Panc1 (cell line): ENCODE measurements at regions not wholly inside any gene's neighbourhood (a gene's known extent, or its start where the extent isn't known, plus 50 kb on each side); places are given as distances from the start of the nearest gene placed in this dataset.

Source experiments
- ATAC-seq: fragments of 200-7000 bp; cut with Tn5 transposase; 2 replicates; pipeline ENCODE4 v1.9.1; 2020; ENCODE audit warnings: mild to moderate bottlenecking, moderate library complexity
- BruUV-seq: library from RNA; stranded (reverse); fragments of 400-500 nt; replicated peaks from 2 replicates; lab custom pipeline; 2021; lab: Mats Ljungman, UMichigan
- CTCF ChIA-PET: fragments of 300-600 bp; sonication (Branson Sonifier 250); formaldehyde crosslinking; loops from one replicate; lab custom pipeline; 2022; ENCODE audit warnings: antibody characterized with exemption; lab: Charles Lee
- POLR2A ChIA-PET: fragments of 300-600 bp; sonication (Branson Sonifier 250); formaldehyde crosslinking; loops from one replicate; lab custom pipeline; 2022; ENCODE audit warnings: antibody characterized with exemption; lab: Charles Lee
- DNase-seq: peaks from one replicate; pipeline ENCODE4 v3.0.0-alpha.2; 2010; ENCODE audit warnings: low read depth, low spot score
- H3K27ac ChIP-seq: 2 replicates; pipeline ENCODE4 v1.5.1; 2011; ENCODE audit warnings: mild to moderate bottlenecking, low read length, inconsistent platforms
- H3K27me3 ChIP-seq: fragments of 200-500 bp; sonication (Bioruptor generic); 2 replicates; pipeline ENCODE4 v1.6.0; 2014; ENCODE audit warnings: low read length, inconsistent platforms; ENCODE audit not compliant: control insufficient read depth, insufficient read depth
- H3K36me3 ChIP-seq: fragments of 200-500 bp; sonication (Bioruptor generic); 2 replicates; pipeline ENCODE4 v1.5.1; 2014; ENCODE audit warnings: inconsistent platforms, mild to moderate bottlenecking, low read length, moderate library complexity; ENCODE audit not compliant: control insufficient read depth, insufficient read depth
- H3K4me1 ChIP-seq: 2 replicates; pipeline ENCODE4 v1.5.1; 2011; ENCODE audit warnings: inconsistent platforms, mild to moderate bottlenecking, low read length, moderate library complexity; ENCODE audit not compliant: control insufficient read depth, insufficient read depth
- H3K4me3 ChIP-seq, 2 experiments: 2 replicates each; pipeline ENCODE4 v1.5.1; 2011 to 2012; ENCODE audit warnings: low read depth in 2 of 2, low read length in 2 of 2, mild to moderate bottlenecking in 2 of 2, inconsistent platforms in 1 of 2, moderate library complexity in 1 of 2
- H3K9me3 ChIP-seq: fragments of 200-500 bp; sonication (Bioruptor generic); 2 replicates; pipeline ENCODE4 v1.5.1; 2014; ENCODE audit warnings: low read depth, mild to moderate bottlenecking, inconsistent platforms, low read length, moderate library complexity; ENCODE audit not compliant: control insufficient read depth, insufficient read depth
- POLR2AphosphoS5 ChIP-seq: IDR thresholded peaks from 2 replicates; pipeline ENCODE4 v1.6.1; 2012; ENCODE audit warnings: mild to moderate bottlenecking, low read depth, low read length, moderate library complexity
- SIN3A ChIP-seq: IDR thresholded peaks from 2 replicates; pipeline ENCODE4 v1.6.1; 2012; ENCODE audit warnings: low read depth, mild to moderate bottlenecking, low read length, moderate library complexity, borderline replicate concordance; ENCODE audit not compliant: insufficient read depth
- TCF7L2 ChIP-seq: IDR thresholded peaks from 2 replicates; pipeline ENCODE4 v1.6.1; 2011; ENCODE audit warnings: mild to moderate bottlenecking, low read depth, low read length, inconsistent platforms
- in situ Hi-C: cut with HindIII; loops from 2 replicates; pipeline ENCODE4 v1.10.0; 2016; ENCODE audit warnings: low sequenced_read_pairs, low pct_unique_long_range_greater_than_20kb
- intact Hi-C: fragments of 100-400 bp; cut with micrococcal nuclease; formaldehyde crosslinking; loops from one replicate; pipeline ENCODE4 v1.10.0; 2022; ENCODE audit not compliant: unreplicated experiment
- TF ChIP-seq, protein P1 (sequence below), 2 experiments: IDR thresholded peaks; 2 replicates each; pipeline ENCODE4 v1.6.1; 2011 to 2012; ENCODE audit warnings: low read depth in 2 of 2, control low read depth in 1 of 2, low read length in 1 of 2, mild to moderate bottlenecking in 1 of 2, moderate library complexity in 1 of 2; ENCODE audit not compliant: insufficient read depth in 1 of 2
- TF ChIP-seq, protein P2 (sequence below): fragments of 450-650 bp; IDR thresholded peaks from 2 replicates; pipeline ENCODE4 v1.5.1; 2017; ENCODE audit warnings: mild to moderate bottlenecking

DNA sequence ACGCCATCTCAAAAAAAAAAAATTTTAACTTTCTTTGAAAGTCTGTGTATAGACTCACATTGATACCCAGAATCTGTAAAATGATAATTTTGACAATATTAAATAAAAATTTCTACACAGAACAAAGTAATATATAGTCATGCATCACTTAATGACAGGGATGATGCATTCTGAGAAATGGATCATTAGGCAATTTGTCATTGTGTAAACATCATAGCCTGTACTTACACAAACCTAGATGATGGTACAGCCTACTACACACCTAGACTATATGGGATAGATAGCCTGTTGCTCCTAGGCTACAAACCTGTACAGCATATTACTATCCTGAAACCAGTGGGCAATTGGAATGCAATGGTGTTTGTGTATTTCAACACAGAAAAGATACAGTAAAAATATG lies 107.7 kb downstream of the BLTP1 start:
- in situ Hi-C loops = no loop called here
- no peaks in the 10 kb centered on the region; the same call in 1 of the 2 replicates for H3K36me3 ChIP-seq

DNA sequence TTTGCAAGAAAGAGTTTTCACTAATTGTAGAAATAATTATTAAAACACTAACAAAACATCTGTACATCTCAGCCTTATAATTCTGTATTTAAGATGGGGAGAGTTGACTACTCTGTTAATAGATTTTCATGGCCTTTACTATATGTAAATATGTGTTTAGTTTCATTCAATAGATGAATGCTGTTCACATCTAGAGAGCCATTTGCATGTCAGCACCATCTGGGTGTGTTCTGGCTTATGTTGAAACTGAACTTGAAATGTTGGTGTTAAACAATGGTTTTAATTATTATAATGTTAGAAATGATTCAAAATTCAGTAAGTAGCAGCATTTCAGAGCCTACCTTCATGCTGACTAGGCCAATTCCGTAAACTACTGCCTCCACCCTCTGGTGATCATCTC lies 102.5 kb upstream of the ADAD1 start:
- TF ChIP-seq SIN3A (no peak), POLR2AphosphoS5 (no peak), TCF7L2 (no peak)
- no peak overlapping the region for H3K27ac ChIP-seq
- no peaks in the 10 kb centered on the region for H3K27me3 ChIP-seq
- no peak overlapping the region for H3K4me3 ChIP-seq
- DNase-seq (no peak), ATAC-seq (no peak)
- intact Hi-C loops (no loop called here), in situ Hi-C loops (no loop called here)
- H3K9me3 ChIP-seq = no peaks in the 10 kb centered on the region
- no TSS peak for BruUV-seq
- no peaks in the 10 kb centered on the region for H3K4me1 ChIP-seq
- ChIA-PET CTCF (no interaction called here), POLR2A (no interaction called here)
- H3K36me3 ChIP-seq = no peaks in the 10 kb centered on the region; the same call in 1 of the 2 replicates

More for the DNA sequence above, 107.7 kb downstream of the BLTP1 start:
- intact Hi-C loops = no loop called here
- ChIA-PET CTCF (no interaction called here), POLR2A (no interaction called here)
- BruUV-seq = no TSS peak
- Histone ChIP-seq H3K4me1 (no peaks in the 10 kb centered on the region), H3K4me3 (no peak overlapping the region), H3K27ac (no peak overlapping the region), H3K9me3 (no peaks in the 10 kb centered on the region), H3K27me3 (no peaks in the 10 kb centered on the region)
- TF ChIP-seq, protein P1, sequence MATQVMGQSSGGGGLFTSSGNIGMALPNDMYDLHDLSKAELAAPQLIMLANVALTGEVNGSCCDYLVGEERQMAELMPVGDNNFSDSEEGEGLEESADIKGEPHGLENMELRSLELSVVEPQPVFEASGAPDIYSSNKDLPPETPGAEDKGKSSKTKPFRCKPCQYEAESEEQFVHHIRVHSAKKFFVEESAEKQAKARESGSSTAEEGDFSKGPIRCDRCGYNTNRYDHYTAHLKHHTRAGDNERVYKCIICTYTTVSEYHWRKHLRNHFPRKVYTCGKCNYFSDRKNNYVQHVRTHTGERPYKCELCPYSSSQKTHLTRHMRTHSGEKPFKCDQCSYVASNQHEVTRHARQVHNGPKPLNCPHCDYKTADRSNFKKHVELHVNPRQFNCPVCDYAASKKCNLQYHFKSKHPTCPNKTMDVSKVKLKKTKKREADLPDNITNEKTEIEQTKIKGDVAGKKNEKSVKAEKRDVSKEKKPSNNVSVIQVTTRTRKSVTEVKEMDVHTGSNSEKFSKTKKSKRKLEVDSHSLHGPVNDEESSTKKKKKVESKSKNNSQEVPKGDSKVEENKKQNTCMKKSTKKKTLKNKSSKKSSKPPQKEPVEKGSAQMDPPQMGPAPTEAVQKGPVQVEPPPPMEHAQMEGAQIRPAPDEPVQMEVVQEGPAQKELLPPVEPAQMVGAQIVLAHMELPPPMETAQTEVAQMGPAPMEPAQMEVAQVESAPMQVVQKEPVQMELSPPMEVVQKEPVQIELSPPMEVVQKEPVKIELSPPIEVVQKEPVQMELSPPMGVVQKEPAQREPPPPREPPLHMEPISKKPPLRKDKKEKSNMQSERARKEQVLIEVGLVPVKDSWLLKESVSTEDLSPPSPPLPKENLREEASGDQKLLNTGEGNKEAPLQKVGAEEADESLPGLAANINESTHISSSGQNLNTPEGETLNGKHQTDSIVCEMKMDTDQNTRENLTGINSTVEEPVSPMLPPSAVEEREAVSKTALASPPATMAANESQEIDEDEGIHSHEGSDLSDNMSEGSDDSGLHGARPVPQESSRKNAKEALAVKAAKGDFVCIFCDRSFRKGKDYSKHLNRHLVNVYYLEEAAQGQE (IDR thresholded peaks at IDR 0.05; ENCODE audit: insufficient read depth in 1 of 2, low read depth in 2 of 2, low read length in 1 of 2) = no peak
- TF ChIP-seq, protein P2, sequence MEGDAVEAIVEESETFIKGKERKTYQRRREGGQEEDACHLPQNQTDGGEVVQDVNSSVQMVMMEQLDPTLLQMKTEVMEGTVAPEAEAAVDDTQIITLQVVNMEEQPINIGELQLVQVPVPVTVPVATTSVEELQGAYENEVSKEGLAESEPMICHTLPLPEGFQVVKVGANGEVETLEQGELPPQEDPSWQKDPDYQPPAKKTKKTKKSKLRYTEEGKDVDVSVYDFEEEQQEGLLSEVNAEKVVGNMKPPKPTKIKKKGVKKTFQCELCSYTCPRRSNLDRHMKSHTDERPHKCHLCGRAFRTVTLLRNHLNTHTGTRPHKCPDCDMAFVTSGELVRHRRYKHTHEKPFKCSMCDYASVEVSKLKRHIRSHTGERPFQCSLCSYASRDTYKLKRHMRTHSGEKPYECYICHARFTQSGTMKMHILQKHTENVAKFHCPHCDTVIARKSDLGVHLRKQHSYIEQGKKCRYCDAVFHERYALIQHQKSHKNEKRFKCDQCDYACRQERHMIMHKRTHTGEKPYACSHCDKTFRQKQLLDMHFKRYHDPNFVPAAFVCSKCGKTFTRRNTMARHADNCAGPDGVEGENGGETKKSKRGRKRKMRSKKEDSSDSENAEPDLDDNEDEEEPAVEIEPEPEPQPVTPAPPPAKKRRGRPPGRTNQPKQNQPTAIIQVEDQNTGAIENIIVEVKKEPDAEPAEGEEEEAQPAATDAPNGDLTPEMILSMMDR = no peak
- TF ChIP-seq SIN3A (no peak), POLR2AphosphoS5 (no peak), TCF7L2 (no peak)
- no peak for ATAC-seq
- no peak for DNase-seq

DNA sequence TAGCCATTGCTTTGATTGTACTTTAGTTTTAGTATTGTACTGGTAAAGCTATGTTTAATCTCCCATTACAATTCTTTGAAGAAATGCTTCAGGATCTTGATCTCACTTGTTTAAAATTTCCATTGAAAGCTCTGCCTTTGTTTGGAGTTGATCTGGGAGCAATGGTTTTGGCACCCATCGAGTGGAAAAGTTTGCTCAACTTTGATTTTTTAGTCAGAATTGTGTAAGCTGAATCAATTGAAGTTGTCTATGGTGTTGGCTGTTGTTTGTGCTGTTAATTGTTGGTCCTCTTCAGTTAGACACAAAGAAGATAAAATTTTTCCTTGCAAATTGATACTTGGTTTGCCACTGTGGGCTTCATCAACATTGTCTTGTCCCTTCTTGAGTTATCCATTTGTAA lies 99.8 kb upstream of the ADAD1 start:
- BruUV-seq = no TSS peak
- intact Hi-C loops (no loop called here), in situ Hi-C loops (no loop called here)
- Histone ChIP-seq H3K27ac (no peak overlapping the region), H3K4me1 (no peaks in the 10 kb centered on the region), H3K36me3 (no peaks in the 10 kb centered on the region; the same call in 1 of the 2 replicates), H3K9me3 (no peaks in the 10 kb centered on the region), H3K27me3 (no peaks in the 10 kb centered on the region), H3K4me3 (no peak overlapping the region)
- no peak for ATAC-seq
- no peak for DNase-seq
- TF ChIP-seq, protein P2 = no peak
- TF ChIP-seq POLR2AphosphoS5 = no peak
- TF ChIP-seq TCF7L2 = no peak
- no peak for TF ChIP-seq SIN3A
- TF ChIP-seq, protein P1 (IDR thresholded peaks at IDR 0.05; ENCODE audit: insufficient read depth in 1 of 2, low read depth in 2 of 2, low read length in 1 of 2) = no peak
- ChIA-PET POLR2A (no interaction called here), CTCF (no interaction called here)
